Fibroblast of the conjunctiva (primary cell): ENCODE measurements at regions not wholly inside any gene's neighbourhood (a gene's known extent, or its start where the extent isn't known, plus 50 kb on each side); places are given as distances from the start of the nearest gene placed in this dataset.
"Not testable (repeated sequence)": the region's sequence is repeated elsewhere in the genome, so short reads cannot be mapped to it uniquely, and the experiment has no call there.

Experiments used
- DNase-seq: peaks from one replicate; pipeline ENCODE4 v3.0.0-alpha.2; 2010; ENCODE audit warnings: low read depth

DNA sequence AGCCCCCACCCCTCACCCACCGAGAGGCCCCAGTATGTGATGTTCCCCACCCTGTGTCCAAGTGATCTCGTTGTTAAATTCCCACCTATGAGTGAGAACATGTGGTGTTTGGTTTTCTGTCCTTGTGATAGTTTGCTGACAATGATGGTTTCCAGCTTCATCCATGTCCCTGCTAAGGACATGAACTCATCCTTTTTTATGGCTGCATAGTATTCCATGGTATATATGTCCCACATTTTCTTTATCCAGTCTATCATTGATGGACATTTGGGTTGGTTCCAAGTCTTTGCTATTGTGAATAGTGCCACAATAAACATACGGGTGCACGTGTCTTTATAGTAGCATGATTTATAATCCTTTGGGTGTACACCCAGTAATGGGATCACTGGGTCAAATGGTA is 79.2 kb downstream of the PXDC1 start:
- not testable (repeated sequence) for DNase-seq

- DNase-seq: no peak
These were observed 80.1 kb downstream of the PXDC1 start for GRCh38 chr6:3671382-3671781.

DNA sequence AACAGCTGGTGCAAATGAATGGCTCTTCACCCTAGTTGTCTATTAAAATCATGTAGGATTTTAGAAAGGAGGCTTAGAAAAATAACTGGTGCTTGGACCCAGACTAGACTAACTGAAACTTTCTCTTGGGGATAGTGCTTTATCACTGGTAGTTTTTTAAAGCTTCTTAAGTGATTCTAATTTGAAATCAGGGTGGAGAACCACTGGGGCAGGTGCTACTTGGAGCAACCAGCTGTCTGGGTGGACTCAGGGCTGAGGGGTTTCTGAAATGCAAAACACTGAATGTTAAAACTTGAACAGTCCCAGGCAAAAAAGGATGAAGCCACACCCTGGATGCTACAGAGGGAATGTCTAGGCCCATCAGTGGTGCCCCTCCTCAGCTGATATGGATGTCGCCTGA is 81.2 kb downstream of the PXDC1 start:
- no peak for DNase-seq

GRCh38 chr6:3669916-3670315 is 81.6 kb downstream of the PXDC1 start:
- DNase-seq: no peak

DNA sequence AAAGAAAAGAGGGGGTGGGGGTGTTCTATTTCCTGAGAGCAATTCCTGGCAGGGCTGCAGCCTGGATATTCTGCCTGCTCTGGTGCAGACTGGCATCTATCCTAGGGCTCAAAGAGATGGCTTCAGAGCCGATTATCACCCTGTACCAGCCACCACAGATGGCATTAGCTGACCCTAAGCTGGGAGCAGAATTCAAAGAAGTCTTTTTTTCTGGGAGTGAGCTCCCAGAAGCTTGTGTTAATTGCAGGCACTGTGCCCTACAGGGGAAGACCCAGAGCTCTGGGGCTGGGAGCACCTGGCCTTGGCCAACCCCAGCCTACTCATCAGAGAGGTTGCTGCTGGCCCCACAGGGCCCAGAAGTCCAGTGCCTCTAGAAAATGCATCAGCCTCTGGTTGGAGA is 85.9 kb downstream of the PXDC1 start:
- DNase-seq: no peak

DNA sequence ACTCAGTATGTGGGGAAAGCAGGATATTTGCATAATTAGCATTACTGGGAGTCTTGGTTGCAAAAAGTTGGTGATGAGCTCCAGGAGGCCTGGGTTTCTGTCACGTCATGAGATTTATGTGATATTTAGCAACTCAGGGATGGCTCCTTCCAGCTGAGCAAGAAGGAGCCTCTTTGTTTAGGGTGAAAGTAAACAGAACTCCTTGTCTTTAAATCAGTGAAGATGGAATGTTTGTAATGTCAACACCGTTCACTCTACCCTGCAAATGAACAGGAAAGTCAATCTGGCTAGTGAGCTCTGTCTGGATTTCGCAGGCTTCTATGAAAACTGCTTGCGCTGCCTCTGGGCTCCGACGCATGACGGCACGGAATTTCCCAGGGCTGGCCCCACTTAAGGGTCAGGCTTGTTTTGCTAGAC is 86.9 kb downstream of the PXDC1 start:
- no peak for DNase-seq

- no peak for DNase-seq
These were observed 87.7 kb downstream of the PXDC1 start for GRCh38 chr6:3663811-3664210.

- DNase-seq: no peak
These were observed 88.4 kb downstream of the PXDC1 start for GRCh38 chr6:3663081-3663480.

GRCh38 chr6:3661390-3661789 is 90.1 kb downstream of the PXDC1 start:
- no peak for DNase-seq

GRCh38 chr6:3660473-3660872 is 91.0 kb downstream of the PXDC1 start:
- DNase-seq: no peak

DNA sequence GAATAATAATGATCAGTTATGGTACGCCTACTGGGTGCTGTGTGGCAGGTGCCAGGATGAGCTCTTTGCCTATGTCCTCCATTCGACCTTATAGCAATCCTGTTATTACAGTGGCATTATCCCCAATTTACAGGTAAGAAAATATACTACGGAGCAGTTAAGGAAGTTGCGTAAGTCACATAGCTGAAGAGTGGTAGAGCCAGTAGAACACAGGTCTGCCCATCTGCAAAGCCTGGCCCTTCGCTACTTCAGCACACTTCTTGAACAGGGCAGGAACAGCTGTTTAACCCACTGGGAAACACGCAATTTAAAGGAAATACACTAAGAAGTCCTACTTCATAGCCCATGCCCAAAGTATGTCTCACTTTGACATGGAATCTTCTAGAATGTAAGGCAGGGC is 91.8 kb downstream of the PXDC1 start:
- DNase-seq: no peak

GRCh38 chr6:3656076-3656475 is 95.4 kb downstream of the PXDC1 start:
- no peak for DNase-seq

DNA sequence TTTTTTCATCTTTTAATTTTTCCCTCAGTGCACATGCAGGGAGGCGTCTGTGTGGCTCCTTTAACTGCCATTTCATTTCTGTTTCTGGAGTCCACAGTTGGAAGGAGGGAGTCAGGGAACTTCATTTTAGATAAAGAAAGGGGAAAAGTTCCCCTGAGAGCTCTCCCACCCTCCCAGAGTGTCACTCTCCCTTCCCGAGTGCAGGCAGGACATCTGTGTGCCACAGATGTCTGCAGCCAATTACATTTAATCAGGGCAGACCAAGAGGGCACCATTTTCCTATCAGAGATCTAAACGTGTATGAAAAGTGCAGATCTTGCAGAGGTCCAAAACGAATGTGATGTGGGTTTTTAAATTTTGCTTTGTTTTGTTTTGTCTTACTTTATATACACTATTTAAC is 96.6 kb downstream of the PXDC1 start:
- DNase-seq: no peak

DNA sequence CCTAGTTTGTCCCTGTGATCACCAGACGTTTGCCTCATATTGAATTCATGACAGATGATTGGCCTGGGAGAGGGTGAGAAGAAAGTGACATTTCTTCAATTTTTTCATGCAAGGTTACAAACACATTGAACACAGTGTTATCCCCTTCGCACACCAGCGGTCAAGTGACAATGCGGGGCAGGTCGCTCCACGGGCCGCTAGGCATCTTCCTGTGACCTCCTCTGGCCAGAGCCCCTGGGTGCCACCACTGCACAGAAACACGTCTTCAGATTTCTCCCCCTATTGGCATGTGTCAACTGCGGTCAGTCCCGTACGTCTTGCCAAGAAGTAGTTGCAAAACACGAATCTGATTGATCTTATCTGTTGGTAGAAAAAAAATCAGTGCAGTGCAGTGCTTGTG is 97.1 kb downstream of the PXDC1 start:
- no peak for DNase-seq

- no peak for DNase-seq
These were observed 97.9 kb downstream of the PXDC1 start for GRCh38 chr6:3653528-3654070.

DNA sequence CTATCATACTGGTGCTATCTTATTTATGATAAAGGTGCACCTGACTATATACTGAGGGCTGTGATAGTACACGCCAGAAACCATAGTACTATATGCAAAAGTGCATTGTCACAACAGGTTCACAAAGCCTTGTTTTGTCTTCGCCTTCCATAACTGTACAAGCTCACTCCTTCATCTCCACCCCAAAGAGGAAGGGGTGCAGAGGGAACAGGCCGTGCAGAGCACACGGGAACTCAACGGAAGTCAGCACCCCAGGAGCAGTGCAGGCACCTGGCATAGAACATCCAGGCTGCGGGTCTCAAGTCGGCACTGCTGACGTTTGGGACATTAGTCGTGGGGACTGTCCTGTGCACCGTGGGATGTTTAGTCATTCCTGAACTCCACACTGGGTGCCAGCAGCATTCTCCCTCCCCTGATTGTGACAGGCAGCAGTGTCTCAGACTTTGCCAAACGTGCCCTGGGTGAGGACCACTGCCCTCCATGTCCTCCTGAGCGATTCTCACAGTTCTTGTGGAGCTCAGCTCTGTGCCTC is 99.7 kb downstream of the PXDC1 start:
- no peak for DNase-seq

GRCh38 chr6:3650959-3651697 is 100.4 kb downstream of the PXDC1 start:
- no peak for DNase-seq

DNA sequence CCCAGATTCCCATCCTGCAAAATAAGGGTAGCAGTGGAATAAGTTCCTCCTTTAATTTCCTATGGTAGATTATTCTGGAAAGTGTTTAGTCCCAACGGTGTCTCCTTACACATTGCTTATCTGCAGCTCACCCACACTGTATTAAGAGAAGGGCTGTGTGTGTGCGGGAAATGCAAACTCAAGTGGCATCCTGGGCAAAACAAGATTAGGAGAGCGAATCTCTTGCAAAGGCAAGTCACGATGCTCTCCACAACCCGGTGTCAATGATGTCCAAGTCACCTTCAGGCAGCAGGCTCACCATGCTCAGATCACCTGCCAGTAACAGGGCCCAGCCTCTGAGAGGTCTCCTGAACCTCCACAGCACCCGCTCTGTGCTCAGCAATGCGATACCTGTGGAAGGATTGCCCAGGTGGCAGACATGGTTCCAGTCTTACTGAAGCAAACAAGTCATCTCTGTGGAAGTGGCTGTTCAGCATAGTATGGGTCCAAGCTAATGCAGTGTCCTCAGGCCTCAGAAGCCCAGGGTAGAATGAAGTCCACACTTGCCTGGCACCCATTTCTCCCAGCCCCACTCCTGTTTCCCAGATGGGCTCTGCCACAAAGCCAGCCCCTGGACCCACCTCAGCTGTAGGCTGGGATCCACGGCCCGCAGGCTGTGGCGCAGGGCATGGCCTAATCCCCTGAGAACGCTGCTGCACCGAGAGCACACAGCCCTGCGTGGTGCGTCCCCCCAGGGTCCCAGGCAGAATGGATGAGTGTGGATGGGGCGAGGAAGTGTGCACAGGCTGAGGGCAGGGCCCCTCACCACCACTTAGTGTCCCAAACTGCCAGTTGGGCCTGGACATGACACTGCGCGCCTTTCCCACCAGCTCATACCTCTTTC is 101.2 kb downstream of the PXDC1 start:
- DNase-seq: no peak

- no peak for DNase-seq
These were observed 102.8 kb downstream of the PXDC1 start for GRCh38 chr6:3648724-3649123.

- DNase-seq: no peak
These were observed 104.7 kb downstream of the PXDC1 start for GRCh38 chr6:3646616-3647362.

- DNase-seq: no peak
These were observed 106.8 kb downstream of the PXDC1 start for GRCh38 chr6:3644739-3645012.
